ENCODE measurements at regions not wholly inside any gene's neighbourhood (a gene's known extent, or its start where the extent isn't known, plus 50 kb on each side); places are given as distances from the start of the nearest gene placed in this dataset.

DNA sequence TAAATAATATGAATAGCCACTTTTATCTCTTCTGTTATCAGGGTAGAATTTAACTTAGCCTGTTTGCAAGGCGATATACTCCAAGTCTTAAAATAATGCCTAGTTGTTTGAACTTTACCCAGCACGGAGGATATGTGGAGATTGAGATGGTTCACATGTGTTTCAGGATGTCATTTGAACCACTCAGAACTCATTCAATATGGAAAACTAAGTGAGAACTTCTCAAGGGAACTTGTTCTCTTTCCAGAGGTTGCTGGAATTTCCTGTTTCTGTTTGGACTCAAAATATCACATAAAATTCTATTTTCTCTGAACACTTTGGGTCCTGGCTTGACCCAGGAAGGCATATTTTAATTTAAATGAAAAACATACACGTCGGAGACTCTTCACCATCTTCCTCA is 139.1 kb upstream of the MYO10 start:
- DNase-seq (ENCODE audit: low spot score) = no peak
- no peaks in the 10 kb centered on the region for H3K9me3 ChIP-seq (ENCODE audit: low read length)
- H4K20me1 ChIP-seq (ENCODE audit: insufficient read depth, low read length) = no peaks in the 10 kb centered on the region
- intact Hi-C loops (cut with micrococcal nuclease; ENCODE audit: unreplicated experiment) = no loop called here
- TF ChIP-seq, protein P1, sequence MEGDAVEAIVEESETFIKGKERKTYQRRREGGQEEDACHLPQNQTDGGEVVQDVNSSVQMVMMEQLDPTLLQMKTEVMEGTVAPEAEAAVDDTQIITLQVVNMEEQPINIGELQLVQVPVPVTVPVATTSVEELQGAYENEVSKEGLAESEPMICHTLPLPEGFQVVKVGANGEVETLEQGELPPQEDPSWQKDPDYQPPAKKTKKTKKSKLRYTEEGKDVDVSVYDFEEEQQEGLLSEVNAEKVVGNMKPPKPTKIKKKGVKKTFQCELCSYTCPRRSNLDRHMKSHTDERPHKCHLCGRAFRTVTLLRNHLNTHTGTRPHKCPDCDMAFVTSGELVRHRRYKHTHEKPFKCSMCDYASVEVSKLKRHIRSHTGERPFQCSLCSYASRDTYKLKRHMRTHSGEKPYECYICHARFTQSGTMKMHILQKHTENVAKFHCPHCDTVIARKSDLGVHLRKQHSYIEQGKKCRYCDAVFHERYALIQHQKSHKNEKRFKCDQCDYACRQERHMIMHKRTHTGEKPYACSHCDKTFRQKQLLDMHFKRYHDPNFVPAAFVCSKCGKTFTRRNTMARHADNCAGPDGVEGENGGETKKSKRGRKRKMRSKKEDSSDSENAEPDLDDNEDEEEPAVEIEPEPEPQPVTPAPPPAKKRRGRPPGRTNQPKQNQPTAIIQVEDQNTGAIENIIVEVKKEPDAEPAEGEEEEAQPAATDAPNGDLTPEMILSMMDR (conservative IDR thresholded peaks at IDR 0.05; ENCODE audit: low read length) = no peak
- TF ChIP-seq EZH2phosphoT487 (IDR thresholded peaks at IDR 0.05; ENCODE audit: borderline replicate concordance, low read depth, low read length) = no peak
- no peak overlapping the region for H3K4me2 ChIP-seq (ENCODE audit: low read length)
- H3K36me3 ChIP-seq (ENCODE audit: insufficient read depth, low read length) = no peaks in the 10 kb centered on the region
- POLR2A ChIA-PET = no interaction called here
- no peak overlapping the region for H2AFZ ChIP-seq (ENCODE audit: low read length)
- no TSS peak for BruUV-seq (replicated peaks)
- no peaks in the 10 kb centered on the region for H3K4me1 ChIP-seq (ENCODE audit: insufficient read depth, low read length, poor library complexity, severe bottlenecking)
- H3K27ac ChIP-seq (ENCODE audit: low read depth, low read length, poor library complexity, severe bottlenecking) = no peak overlapping the region
- no peaks in the 10 kb centered on the region for H3K9me2 ChIP-seq (ENCODE audit: insufficient read depth, low read length)
- no peaks in the 10 kb centered on the region for H3K79me2 ChIP-seq (ENCODE audit: insufficient read depth, low read depth, low read length)
- H3K4me3 ChIP-seq (ENCODE audit: low read depth, low read length, poor library complexity, severe bottlenecking) = no peak overlapping the region
- CTCF ChIA-PET (ENCODE audit: unreplicated experiment) = no interaction called here

DNA sequence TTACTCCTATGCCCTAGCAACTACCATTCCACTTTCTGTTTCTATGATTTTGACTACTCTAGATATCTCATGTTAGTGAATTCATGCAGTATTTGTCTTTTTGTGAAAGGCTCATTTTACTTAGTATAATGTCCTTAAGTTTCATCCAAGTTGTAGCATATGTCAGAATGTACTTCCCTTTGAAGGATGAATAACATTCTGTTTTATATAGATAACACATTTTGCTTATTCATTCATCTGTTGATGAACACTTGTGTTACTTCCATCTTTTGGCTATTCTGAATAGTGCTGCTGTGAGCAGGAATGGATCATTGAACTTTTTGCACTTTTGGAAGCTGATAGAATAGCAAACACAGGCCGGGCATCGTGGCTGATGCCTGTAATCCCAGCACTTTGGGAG is 140.2 kb upstream of the MYO10 start:
- POLR2A ChIA-PET = no interaction called here
- CTCF ChIA-PET (ENCODE audit: unreplicated experiment) = no interaction called here
- TF ChIP-seq EZH2phosphoT487 (IDR thresholded peaks at IDR 0.05; ENCODE audit: borderline replicate concordance, low read depth, low read length) = no peak
- TF ChIP-seq, protein P1 (conservative IDR thresholded peaks at IDR 0.05; ENCODE audit: low read length) = no peak

DNA sequence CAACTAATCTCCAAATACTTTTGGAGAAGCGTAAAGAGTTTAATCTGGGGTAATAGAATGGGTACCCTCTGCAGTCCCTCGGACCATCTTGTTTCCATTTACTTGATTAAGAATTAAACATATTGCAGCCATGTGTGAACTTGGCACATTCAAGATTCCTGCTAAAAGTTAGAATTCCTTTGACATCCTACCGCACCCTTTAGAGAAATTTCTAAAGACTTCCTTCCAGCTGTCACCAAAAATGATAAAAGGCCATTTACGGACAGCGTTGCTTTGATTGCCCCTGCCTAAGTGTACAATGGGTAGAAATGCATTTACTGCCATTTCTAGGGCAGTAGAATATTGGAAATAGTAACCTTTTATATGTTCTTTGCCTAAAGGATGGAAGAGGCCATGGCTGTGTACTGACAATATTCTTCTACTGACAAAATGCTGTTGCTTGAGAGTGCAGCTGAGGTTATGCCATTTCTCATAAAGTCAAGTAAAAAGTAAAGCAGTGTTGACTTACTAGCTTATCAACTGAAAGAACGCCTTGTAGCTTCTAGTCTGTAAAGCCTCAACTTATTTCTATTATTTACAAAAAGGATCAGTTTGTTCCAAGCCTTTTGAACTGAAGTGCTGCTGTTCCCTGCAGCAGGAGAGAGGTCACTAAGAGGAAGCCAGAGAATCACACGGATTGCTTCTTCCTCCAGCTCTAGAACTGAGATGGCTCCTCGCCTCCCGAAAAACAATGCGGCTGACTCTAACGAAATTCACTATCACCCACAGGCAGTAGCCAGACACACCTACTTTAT is 139.8 kb upstream of the BASP1 start:
- ChIA-PET POLR2A (interaction anchor here (0.5 to 0.7 kb wide), 3 partner anchors 26 to 303 kb away, joined by 3 to 4 read pairs (median 3); no protein-coding TSS in a partner anchor), CTCF (ENCODE audit: unreplicated experiment) (no interaction called here)
- TF ChIP-seq, protein P1 (conservative IDR thresholded peaks at IDR 0.05; ENCODE audit: low read length) = no peak
- no peak for TF ChIP-seq EZH2phosphoT487 (IDR thresholded peaks at IDR 0.05; ENCODE audit: borderline replicate concordance, low read depth, low read length)
- H3K9me2 ChIP-seq (ENCODE audit: insufficient read depth, low read length) = no peaks in the 10 kb centered on the region
- H4K20me1 ChIP-seq (ENCODE audit: insufficient read depth, low read length) = no peaks in the 10 kb centered on the region
- H3K27ac ChIP-seq (ENCODE audit: low read depth, low read length, poor library complexity, severe bottlenecking) = no peak overlapping the region
- no peaks in the 10 kb centered on the region for H3K9me3 ChIP-seq (ENCODE audit: low read length)
- no peak overlapping the region for H2AFZ ChIP-seq (ENCODE audit: low read length)
- no peak for DNase-seq (ENCODE audit: low spot score)
- H3K79me2 ChIP-seq (ENCODE audit: insufficient read depth, low read depth, low read length) = no peaks in the 10 kb centered on the region
- H3K4me3 ChIP-seq (ENCODE audit: low read depth, low read length, poor library complexity, severe bottlenecking) = no peak overlapping the region
- H3K36me3 ChIP-seq (ENCODE audit: insufficient read depth, low read length) = no peaks in the 10 kb centered on the region
- no peak overlapping the region for H3K4me2 ChIP-seq (ENCODE audit: low read length)
- intact Hi-C loops (cut with micrococcal nuclease; ENCODE audit: unreplicated experiment) = no loop called here
- H3K4me1 ChIP-seq (ENCODE audit: insufficient read depth, low read length, poor library complexity, severe bottlenecking) = no peaks in the 10 kb centered on the region
- BruUV-seq (replicated peaks) = no TSS peak

More for the DNA sequence above, 140.2 kb upstream of the MYO10 start:
- no peaks in the 10 kb centered on the region for H3K36me3 ChIP-seq (ENCODE audit: insufficient read depth, low read length)
- H2AFZ ChIP-seq (ENCODE audit: low read length) = no peak overlapping the region
- no peak overlapping the region for H3K4me3 ChIP-seq (ENCODE audit: low read depth, low read length, poor library complexity, severe bottlenecking)
- H3K4me2 ChIP-seq (ENCODE audit: low read length) = no peak overlapping the region
- intact Hi-C loops (cut with micrococcal nuclease; ENCODE audit: unreplicated experiment) = no loop called here
- H3K9me2 ChIP-seq (ENCODE audit: insufficient read depth, low read length) = no peaks in the 10 kb centered on the region
- H3K9me3 ChIP-seq (ENCODE audit: low read length) = no peaks in the 10 kb centered on the region
- BruUV-seq (replicated peaks) = no TSS peak
- no peaks in the 10 kb centered on the region for H4K20me1 ChIP-seq (ENCODE audit: insufficient read depth, low read length)
- H3K27ac ChIP-seq (ENCODE audit: low read depth, low read length, poor library complexity, severe bottlenecking) = no peak overlapping the region
- DNase-seq (ENCODE audit: low spot score) = no peak
- no peaks in the 10 kb centered on the region for H3K4me1 ChIP-seq (ENCODE audit: insufficient read depth, low read length, poor library complexity, severe bottlenecking)
- H3K79me2 ChIP-seq (ENCODE audit: insufficient read depth, low read depth, low read length) = no peaks in the 10 kb centered on the region

Data from OCI-LY7 (cell line).